HL-60/S4 (cell line): ENCODE measurements at regions not wholly inside any gene's neighbourhood (a gene's known extent, or its start where the extent isn't known, plus 50 kb on each side); places are given as distances from the start of the nearest gene placed in this dataset.
"Not testable (repeated sequence)": the region's sequence is repeated elsewhere in the genome, so short reads cannot be mapped to it uniquely, and the experiment has no call there.

ENCODE experiments used
- in situ Hi-C: fragments of 300-500 bp; cut with MboI; formaldehyde crosslinking; loops from 2 replicates; pipeline ENCODE4 v1.14.3; 2022; ENCODE audit warnings: low sequenced_read_pairs

DNA sequence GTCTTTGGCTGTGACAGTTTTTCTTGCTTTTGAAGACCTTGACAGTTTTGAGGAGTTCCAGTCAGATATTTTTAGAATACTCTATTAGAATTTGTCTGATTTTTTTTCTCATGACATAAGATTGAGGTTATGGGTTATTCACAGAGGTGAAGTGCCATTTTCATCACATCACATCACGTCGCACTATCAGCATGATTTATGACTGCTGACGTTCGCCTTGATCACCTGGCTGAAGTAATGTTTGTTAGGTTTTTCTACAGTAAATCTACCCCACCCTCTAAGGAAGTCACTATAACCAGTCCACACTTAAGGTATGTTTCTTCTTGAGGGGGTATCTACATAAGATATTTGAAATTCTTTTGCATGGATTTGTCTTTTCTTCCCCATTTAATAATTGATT is 169.7 kb downstream of the NDFIP2 start:
- in situ Hi-C loops = no loop called here

DNA sequence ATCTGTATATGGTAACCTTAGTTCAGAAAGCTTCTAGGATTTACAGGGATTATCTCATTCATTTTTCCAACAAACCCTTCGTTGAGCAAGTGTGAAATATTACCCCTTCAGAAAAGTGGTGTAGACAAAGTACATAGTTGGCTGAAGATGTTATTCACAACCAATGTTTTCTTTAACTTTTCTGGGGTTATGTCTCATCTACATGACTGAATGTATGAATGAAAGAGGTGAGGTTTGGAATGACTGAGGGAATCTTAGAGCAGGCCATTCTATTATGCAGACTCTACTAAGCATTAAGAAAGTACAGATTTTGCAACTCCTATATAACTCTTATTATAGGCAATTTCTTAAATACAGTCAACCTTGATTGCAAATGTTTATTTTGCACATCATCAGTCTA is 167.2 kb downstream of the NDFIP2 start:
- in situ Hi-C loops = no loop called here

DNA sequence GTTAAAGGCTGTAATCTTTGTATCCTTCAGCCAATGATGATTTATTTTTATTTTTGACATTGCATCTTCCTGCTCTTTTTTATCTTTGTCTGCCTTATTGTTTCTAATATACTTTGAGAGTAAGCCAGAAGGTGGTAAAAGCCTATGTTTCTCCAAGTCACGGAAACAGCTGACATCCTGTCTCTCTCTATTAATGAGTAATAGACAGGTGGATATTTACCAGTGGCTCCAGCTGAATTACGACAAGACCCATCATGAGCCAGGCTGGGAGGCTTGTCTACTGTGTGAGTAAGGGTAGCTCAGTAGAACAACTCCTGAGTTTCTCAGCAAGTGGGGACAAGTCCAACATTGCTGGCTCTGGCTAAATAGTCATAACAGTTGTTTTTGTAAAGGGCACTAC is 166.6 kb downstream of the NDFIP2 start:
- in situ Hi-C loops = no loop called here

DNA sequence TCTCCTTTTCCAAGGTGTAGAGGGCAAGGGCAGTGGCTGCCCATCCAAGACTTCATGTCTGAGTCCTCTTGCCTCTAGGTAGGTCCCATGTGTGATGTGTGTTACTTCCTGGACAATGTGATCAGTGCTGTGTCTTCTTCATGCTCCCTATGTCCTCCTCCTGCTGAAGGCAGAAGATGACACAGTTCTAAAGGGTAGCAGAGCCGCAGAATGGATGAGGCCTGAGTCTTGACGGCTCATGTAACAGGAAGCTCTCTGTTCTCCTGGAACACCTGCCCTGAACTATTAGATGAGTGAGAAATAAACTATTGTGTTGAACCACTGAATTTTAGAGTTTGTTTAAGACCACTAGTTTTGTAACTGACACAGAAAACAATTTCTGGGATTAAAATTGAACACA is 165.9 kb downstream of the NDFIP2 start:
- in situ Hi-C loops = no loop called here

DNA sequence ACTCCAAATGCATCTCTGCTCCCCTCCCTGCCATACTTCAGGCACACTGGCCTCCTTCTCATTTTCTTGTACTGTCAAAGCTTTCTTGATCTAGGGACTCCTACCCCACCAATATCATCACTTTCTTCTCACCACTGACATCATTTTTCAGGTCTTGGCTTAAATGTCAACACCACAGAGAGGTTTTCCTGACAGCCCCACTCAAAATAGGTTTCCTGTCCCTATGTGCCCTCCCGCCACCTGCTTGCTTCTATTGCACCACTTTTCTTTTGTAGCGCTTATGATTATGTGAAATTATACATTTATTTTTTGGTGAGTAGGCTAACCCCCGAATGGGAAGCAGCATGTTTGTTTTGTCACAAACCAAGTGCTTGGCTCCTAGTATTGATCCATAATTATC is 164.6 kb downstream of the NDFIP2 start:
- in situ Hi-C loops = no loop called here

DNA sequence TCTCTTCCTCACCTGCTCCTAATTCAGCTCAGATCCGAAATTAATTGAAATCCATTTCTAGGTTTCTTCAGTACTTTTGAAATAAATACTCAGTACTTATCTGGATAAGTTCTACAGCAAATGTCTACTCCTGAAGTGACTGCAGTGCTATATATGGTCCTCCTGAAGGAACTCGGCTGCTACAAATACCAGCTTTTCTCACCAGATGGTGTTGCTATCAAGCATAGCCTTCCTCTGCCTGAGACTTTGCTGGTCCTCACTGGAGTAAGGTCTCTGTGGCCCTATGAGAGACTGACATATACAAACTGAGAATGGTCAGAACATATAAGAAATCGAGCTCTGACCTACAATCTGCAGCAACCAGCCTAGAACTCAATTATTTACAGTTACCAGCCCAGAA is 161.6 kb downstream of the NDFIP2 start:
- in situ Hi-C loops = no loop called here

DNA sequence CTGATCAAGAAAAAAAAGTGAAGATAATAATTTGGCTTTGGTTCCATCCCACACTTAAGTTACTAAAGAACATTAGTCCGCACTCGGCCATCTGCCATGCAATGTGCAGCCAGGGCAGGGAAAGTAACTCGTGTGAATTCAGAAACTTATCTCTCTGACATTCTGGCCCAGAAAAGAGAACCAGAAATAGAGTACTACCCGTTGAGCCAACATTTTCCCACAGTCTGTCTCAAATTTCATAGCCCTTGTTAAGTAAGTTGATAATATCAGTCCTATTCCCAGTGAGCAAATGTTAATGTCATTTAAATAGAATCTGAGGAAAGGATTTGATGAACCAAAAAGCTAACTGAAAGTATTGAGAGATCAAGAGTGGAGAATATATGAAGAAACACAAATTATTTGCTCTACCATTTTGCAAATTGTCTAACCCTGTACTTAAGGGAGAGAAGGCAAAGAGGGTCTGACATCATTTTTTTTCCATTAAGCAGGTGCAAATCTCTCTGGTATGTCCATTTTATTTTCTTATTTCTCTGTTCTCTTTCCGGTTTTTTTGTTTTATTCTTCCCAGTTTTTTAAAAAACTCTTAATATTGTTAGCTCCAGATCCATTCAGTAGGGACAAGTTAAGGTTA is 156.3 kb downstream of the NDFIP2 start:
- in situ Hi-C loops = no loop called here

DNA sequence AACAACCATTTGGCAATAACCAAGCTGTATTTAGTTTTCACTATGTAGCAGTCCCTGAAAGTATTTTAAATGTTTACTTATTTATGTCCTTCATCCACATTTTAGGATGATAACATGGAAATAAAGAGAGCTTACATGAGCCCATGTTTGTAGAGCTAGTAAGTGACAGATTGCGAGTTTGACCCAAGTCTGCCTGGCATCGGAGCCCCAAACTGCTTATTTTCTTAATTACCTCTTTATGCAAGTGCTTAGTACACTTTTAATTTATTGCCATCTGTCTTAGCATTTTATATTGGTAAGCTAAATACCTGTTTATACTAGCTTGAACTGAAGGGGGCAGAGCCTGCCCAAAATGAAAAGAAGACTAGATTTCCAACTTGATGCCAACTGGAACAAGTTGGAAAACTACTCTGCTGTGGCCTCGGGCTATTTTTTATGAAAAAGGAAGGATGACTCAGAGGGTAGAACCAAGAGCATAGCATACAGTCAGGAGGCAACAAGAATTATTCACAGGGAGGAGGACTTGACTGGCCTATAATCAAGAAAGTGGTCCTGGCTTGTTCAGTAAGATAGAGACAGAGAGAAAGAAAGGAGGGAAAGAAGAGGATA is 150.2 kb downstream of the NDFIP2 start:
- in situ Hi-C loops = no loop called here

DNA sequence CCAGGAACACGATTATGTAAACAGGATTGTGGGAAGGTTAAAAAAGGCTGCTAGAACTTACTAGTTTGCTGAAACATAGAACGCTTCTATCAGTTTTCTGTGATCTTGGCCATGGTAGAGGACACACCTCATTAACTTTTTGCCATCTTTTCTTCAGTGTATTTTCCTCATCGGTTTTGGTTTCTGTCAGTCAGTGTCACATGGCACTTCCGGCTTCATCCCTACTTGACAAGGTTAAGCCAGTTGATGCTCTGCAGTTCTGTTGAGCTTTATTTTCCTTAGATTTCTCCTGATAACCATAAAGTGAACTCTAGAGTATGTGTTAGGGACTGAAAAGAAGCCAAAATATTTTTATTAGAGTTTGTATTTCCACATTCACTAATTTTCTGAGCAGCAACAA is 147.5 kb downstream of the NDFIP2 start:
- in situ Hi-C loops = no loop called here

DNA sequence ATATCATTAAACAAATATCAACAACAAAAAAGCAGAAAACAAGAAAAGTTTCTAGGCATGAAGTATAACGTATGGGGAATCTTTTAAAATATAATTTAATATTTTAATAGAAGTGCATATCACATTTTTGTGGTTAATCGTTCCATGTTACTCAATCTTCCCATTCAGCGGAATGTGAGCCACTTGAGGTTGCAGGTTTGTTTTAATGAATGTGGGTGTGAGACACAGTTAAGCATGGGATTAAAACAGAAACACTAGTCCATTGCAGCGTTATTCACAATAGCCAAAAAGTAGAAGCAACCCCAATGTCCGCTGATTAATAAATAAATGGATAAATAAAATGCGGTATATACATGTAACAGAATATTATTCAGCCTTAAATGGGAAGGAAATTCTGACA is 146.0 kb downstream of the NDFIP2 start:
- in situ Hi-C loops = no loop called here

DNA sequence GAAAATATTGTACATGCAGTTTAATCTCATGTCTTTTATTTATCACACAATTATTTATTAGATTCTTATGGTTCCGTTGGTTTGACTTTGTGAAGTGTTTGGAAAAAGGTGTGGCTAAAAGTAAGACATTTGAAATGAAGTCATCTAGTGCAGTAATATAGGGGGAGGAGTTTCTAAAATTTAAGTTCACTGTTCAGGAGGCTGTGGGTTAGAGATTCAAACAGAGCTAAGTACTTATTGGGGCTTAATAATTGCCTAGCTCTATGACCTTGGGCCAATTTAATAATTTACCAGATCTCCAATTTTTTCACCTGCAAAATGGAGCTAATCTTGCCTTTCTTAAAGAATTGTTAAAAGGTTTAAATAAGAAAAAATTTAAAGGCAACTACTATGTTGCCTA is 144.6 kb downstream of the NDFIP2 start:
- in situ Hi-C loops = no loop called here

DNA sequence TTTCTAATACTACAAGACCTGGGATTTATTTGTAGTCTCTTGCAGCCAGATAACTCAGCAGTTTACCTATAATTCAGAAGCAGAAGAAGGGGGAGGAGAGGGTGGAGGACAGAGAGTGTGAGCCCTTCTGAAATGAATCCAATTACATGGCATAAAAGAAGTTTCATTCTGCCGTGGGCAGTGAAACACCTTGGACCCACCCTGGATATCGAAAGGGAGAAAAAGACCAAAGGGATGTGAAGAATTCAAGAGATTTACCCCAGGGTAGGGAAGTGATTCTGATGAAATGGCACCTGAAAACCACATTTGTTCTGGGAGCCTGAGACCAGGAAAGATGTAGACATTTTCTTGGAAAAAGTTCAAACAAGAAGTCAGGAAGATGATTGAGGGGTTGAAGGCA is 140.9 kb downstream of the NDFIP2 start:
- in situ Hi-C loops = no loop called here

DNA sequence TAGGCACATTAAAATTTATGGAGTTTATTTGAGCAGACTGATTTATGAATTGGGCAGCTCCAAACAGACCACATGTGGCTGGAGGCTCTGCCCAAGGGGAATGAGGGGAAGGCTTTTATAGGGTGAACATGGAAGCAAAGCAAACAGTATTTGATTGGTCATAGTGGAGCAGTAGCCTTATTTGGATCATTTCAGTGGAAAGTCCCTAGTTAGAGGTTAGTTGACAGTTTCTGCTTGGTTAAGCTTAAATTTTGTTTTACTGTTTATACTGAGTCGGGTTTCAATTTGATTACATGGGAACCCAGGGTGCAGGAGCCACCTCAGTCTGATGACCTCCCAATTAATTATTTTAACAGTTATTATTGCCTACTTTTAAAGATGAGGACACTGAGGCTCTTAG is 140.5 kb downstream of the NDFIP2 start:
- in situ Hi-C loops = no loop called here

DNA sequence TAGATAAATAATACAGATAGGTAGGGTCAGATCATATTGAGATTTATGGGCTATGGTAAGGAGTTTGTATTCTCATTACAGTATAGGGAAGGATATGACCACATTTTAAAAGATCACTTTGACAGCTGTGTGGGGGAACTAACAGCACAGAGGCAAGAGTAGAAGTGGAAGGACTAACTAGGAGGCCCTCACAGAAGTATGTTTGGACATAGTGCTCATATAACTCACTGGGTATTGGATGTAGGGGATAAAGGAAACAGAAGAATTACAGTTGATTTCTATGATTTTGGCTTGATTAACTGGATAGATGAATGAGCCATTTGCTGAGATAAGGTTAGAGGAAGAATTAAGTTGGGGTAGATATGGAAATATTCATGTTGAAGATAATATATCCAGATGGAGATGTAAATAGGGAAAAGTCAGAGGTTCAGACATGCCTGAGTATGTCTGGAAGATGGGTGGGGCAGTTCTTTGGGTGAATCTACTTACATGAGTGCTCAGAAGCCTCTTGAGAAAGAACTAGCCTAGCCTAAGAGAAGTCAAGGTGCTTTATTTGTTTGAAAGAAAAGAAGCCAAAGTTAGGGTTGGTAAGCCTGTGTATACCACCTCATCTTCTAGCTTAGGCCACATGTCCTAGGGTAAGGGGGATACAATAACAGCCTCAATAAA is 133.4 kb downstream of the NDFIP2 start:
- in situ Hi-C loops = no loop called here

DNA sequence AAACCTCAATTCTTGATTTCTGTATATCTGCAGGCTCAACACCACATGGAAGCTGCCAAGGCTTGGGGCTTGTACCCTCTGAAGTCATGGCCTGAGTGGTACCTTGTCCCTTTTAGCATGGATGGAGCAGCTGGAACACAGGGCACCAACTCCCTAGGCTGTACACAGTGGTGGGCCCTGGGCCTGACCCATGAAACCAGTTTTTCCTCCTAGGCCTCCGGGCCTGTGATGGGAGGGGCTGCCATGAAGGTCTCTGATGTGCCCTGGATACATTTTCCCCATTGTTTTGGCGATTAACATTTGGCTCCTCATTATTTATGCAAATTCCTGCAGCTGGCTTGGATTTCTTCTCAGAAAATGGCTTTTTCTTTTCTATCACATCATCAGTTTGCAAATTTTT is 131.6 kb downstream of the NDFIP2 start:
- in situ Hi-C loops = no loop called here

DNA sequence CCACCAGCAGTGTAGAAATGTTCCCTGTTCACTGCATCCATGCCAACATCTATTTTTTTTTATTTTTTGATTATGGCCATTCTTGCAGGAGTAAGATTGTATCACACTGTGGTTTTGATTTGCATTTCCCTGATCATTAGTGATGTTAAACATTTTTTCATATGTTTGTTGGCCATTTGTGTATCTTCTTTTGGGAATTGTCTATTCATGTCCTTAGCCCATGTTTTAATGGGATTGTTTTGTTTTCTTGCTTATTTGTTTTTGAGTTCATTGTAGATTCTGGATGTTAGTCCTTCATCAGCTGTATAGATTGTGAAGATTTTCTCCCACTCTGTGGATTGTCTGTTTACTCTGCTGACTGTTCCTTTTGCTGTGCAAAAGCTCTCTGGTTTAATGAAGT is 126.9 kb downstream of the NDFIP2 start:
- in situ Hi-C loops = not testable (repeated sequence)
